Endodermal cell (in vitro differentiated cells): ENCODE measurements at regions not wholly inside any gene's neighbourhood (a gene's known extent, or its start where the extent isn't known, plus 50 kb on each side); places are given as distances from the start of the nearest gene placed in this dataset.

ENCODE experiments used
- DNase-seq: peaks from one replicate; pipeline ENCODE4 v3.0.0-alpha.2; 2017
- H3K27ac ChIP-seq: 2 replicates; pipeline ENCODE4 v1.5.1; 2013; ENCODE audit warnings: mild to moderate bottlenecking, low read depth, low read length, moderate library complexity
- H3K27me3 ChIP-seq: 2 replicates; pipeline ENCODE4 v1.6.1; 2013; ENCODE audit warnings: mild to moderate bottlenecking, low read length, moderate library complexity; ENCODE audit not compliant: insufficient read depth, control insufficient read depth, poor library complexity, severe bottlenecking
- H3K36me3 ChIP-seq: 2 replicates; pipeline ENCODE4 v1.7.0; 2013; ENCODE audit warnings: mild to moderate bottlenecking, low read length, moderate library complexity; ENCODE audit not compliant: control insufficient read depth, insufficient read depth
- H3K4me1 ChIP-seq: one replicate; pipeline ENCODE4 v1.7.0; 2013; ENCODE audit warnings: low read length; ENCODE audit not compliant: control insufficient read depth, insufficient read depth
- H3K4me3 ChIP-seq: 2 replicates; pipeline ENCODE4 v1.5.1; 2013; ENCODE audit warnings: mild to moderate bottlenecking, low read length, moderate library complexity
- H3K9ac ChIP-seq: 2 replicates; pipeline ENCODE4 v1.6.1; 2013; ENCODE audit warnings: mild to moderate bottlenecking, low read length, moderate library complexity; ENCODE audit not compliant: poor library complexity, severe bottlenecking; ENCODE audit errors: extremely low read depth
- H3K9me3 ChIP-seq: 2 replicates; pipeline ENCODE4 v1.6.1; 2013; ENCODE audit warnings: mild to moderate bottlenecking, low read length, moderate library complexity; ENCODE audit not compliant: control insufficient read depth
- H3K27ac Mint-ChIP-seq: 2 replicates; pipeline ENCODE4 v1.8.0; 2020; ENCODE audit warnings: mixed read lengths
- H3K27me3 Mint-ChIP-seq: 2 replicates; pipeline ENCODE4 v1.8.0; 2021; ENCODE audit warnings: mild to moderate bottlenecking, mixed read lengths; ENCODE audit not compliant: insufficient read depth
- H3K36me3 Mint-ChIP-seq: 2 replicates; pipeline ENCODE4 v1.8.0; 2020; ENCODE audit warnings: low read depth, mixed read lengths
- H3K4me1 Mint-ChIP-seq: 2 replicates; pipeline ENCODE4 v1.8.0; 2020; ENCODE audit warnings: mixed read lengths
- H3K4me3 Mint-ChIP-seq: 2 replicates; pipeline ENCODE4 v1.8.0; 2020; ENCODE audit warnings: mild to moderate bottlenecking, moderate library complexity, mixed read lengths
- H3K9me3 Mint-ChIP-seq: 2 replicates; pipeline ENCODE4 v1.8.0; 2020; ENCODE audit warnings: mild to moderate bottlenecking, mixed read lengths
- CTCF ChIP-seq: fragments of 200-600 bp; sonication (generic); conservative IDR thresholded peaks from 2 replicates; pipeline ENCODE4 v1.5.0; 2021; ENCODE audit warnings: antibody characterized with exemption, mild to moderate bottlenecking
- WGBS, 2 experiments: methylation state at CpG; one replicate each; pipeline versions ENCODE4 v1.1.5 to v1.1.7; 2013; ENCODE audit warnings: missing lambda C conversion rate in 2 of 2, mixed read lengths in 1 of 2; ENCODE audit not compliant: insufficient coverage in 1 of 2, insufficient read length in 1 of 2; 5-methylcytosine and 5-hydroxymethylcytosine counted together

GRCh38 chr7:46186131-46186530, 265.1 kb upstream of the IGFBP3 start:
- Histone ChIP-seq H3K9ac (no peak overlapping the region), H3K9me3 (no peaks in the 10 kb centered on the region), H3K4me1 (no peaks in the 10 kb centered on the region), H3K27me3 (no peaks in the 10 kb centered on the region), H3K4me3 (no peak overlapping the region), H3K27ac (no peak overlapping the region), H3K36me3 (no peaks in the 10 kb centered on the region)
- 73% methylated on average over 1 of the region's 1 CpG; no CpG with 5 or more reads in 1 of the 2 experiments for WGBS, 2 experiments
- Mint-ChIP-seq H3K27ac (no peak overlapping the region), H3K9me3 (peaks cover 7% of the 10 kb centered on the region), H3K36me3 (no peaks in the 10 kb centered on the region), H3K4me1 (no peaks in the 10 kb centered on the region), H3K4me3 (no peak overlapping the region), H3K27me3 (no peaks in the 10 kb centered on the region)
- no peak for DNase-seq
- no peak for TF ChIP-seq CTCF

GRCh38 chr7:46179061-46179610, 258.1 kb upstream of the IGFBP3 start:
- Mint-ChIP-seq H3K27ac (no peak overlapping the region), H3K4me3 (no peak overlapping the region), H3K27me3 (no peaks in the 10 kb centered on the region), H3K9me3 (peaks cover 12% of the 10 kb centered on the region), H3K36me3 (no peaks in the 10 kb centered on the region), H3K4me1 (no peaks in the 10 kb centered on the region)
- no peak overlapping the region for H3K9ac ChIP-seq
- no peak overlapping the region for H3K4me3 ChIP-seq
- 93 to 94% methylated on average over 2 of the region's 2 CpGs for WGBS, 2 experiments
- no peaks in the 10 kb centered on the region for H3K27me3 ChIP-seq
- H3K4me1 ChIP-seq, result peaks cover 2% of the 10 kb centered on the region
- no peaks in the 10 kb centered on the region for H3K36me3 ChIP-seq
- no peak overlapping the region for H3K27ac ChIP-seq
- no peak for DNase-seq
- no peaks in the 10 kb centered on the region for H3K9me3 ChIP-seq
- no peak for TF ChIP-seq CTCF

- no peak overlapping the region for H3K9ac ChIP-seq
- peaks cover 4% of the 10 kb centered on the region for H3K4me1 Mint-ChIP-seq
- TF ChIP-seq CTCF, result no peak
- no peaks in the 10 kb centered on the region for H3K36me3 ChIP-seq
- no peaks in the 10 kb centered on the region for H3K27me3 Mint-ChIP-seq
- no peak overlapping the region for H3K27ac ChIP-seq
- peaks cover 7% of the 10 kb centered on the region for H3K4me1 ChIP-seq
- H3K4me3 ChIP-seq, result no peak overlapping the region
- H3K9me3 ChIP-seq, result no peaks in the 10 kb centered on the region
- DNase-seq, result no peak
- H3K36me3 Mint-ChIP-seq, result no peaks in the 10 kb centered on the region
- no peaks in the 10 kb centered on the region for H3K27me3 ChIP-seq
- H3K27ac Mint-ChIP-seq, result no peak overlapping the region
- H3K9me3 Mint-ChIP-seq, result peaks cover 12% of the 10 kb centered on the region
- no peak overlapping the region for H3K4me3 Mint-ChIP-seq
Measured at GRCh38 chr7:46178661-46179060, 257.6 kb upstream of the IGFBP3 start.
